H4 (cell line): ENCODE measurements at regions not wholly inside any gene's neighbourhood (a gene's known extent, or its start where the extent isn't known, plus 50 kb on each side); places are given as distances from the start of the nearest gene placed in this dataset.

Experiments
- DNase-seq: peaks from one replicate; pipeline ENCODE4 v3.0.0-alpha.2; 2015; ENCODE audit warnings: low spot score

DNA sequence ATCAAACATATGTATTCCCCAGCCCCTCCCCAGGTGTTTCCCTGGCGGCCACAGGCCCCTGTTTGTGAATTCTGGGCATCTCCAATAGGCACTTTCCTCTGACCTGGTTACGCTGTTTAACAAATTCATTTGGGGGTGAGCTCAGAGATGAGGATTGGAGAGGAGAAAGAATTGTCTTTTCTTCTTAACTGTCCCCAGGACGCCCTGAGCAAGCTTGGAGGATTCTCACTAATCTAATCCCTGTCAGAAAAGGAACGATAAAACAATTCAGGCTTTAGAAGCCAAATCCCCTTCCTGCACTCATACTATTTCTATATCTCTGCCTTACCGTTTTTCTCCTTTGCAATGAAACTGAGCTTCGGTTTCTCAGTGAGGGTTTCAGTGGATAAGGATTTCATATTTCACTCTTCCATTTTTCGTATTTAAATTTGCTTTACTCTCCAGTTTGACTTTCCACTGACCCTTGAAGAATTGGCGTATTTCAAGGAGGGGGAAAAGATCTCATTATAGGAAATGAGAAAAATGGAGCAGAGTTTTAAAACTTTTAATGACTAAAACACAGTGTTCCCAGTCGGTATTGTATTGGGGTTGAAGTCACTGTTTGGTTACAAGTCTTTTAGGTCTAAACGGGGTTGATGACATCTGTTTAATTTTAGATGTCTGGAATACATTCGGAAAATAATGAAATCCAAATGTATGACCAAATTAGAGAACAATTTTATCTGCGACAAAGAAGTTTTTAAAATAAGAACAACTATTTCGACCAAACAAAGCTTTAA, 180.1 kb downstream of the MACROH2A1 start:
- DNase-seq, result no peak

DNA sequence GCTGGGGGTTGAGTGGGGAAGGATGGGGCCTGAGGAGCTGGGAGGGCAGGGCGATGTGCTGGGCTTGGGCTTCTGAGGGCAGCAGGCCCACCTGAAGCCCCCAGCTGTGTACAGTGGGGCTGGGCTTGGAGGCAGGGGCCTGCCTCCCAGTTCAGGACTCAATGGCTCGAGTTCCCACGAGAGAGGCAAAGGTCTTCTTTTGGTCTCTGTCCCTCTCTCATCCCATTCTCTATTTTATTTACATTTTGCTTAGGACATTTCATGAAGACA, 180.6 kb downstream of the MACROH2A1 start:
- no peak for DNase-seq

- no peak for DNase-seq
Measured at GRCh38 chr5:135217669-135218485, 181.2 kb downstream of the MACROH2A1 start.

DNA sequence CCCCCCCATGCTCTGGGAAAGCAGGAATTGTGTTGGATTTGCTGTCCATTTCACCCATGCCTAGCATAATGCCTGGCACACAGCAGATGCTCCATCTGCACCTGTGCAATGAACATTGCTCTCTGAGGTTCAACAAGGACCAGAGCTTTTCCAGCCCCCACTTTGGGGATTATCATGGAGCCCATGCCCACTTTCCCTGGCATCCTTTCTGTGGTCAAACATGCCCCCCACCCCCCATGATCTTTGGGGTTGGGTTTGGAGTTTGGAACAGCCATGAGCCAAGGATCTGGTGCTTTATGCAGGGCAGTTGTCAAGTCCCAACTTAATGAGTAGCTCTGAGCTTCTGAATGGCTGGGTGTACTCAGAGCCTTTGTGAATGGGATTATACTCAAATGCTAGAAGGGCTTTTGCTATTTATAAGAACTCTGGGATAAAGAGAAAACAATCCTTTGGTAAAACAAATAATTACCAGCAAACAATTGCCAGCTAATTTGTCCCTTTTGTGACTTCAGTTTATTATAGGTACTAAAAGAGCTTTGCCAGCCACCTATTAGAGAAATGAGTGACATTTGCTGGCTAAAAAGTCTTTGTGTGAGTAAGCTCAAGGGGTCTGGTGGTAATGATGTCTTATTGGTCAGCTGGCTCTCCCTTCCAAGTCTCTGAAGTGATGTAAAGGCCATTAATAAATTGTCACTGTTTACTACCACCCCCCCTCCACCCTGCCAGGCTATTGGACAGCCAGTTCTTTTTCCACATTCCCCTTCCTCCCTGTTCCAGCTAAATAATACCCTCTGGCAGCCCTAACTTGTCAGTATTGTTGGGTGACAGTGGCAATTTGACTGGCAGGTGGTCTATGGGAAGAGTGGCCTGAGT, 182.3 kb downstream of the MACROH2A1 start:
- no peak for DNase-seq

- DNase-seq, result no peak
Measured at GRCh38 chr5:135215617-135216470, 181.8 kb upstream of the PITX1 start.

DNA sequence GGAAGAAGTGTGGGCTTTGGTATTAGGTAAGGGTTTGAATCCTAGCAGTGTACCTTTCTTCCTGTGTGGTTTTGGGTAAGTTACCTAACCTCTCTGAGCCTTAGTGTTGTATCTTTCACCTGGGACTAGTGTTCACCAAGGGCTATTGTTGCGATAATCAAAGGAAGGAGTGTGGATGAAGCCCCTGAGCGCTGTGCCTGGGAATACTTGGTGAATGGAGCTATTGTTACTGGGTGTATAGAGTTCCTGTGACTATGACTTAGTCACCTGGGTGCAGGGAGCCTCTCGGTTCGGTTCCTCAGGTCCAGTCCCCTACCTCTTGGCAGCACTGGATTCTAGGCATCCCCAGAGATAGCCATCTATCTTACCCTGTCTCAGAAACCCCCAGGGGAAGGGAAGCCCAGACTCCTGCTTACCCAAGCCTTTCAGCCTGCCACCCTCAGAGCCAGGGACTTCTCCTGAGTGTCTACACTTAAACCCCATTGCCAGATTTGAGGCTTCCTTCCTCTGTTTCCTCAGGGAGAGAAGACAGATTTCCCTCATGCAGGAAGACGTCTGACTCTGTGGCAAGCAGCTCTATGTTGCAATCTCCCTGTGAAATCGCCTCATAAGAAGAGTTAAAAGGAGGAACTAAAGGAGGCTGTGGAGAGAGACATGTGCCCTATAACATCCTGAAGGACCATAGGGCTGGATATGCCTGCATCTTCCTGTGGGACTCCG, 181.0 kb upstream of the PITX1 start:
- no peak for DNase-seq

DNA sequence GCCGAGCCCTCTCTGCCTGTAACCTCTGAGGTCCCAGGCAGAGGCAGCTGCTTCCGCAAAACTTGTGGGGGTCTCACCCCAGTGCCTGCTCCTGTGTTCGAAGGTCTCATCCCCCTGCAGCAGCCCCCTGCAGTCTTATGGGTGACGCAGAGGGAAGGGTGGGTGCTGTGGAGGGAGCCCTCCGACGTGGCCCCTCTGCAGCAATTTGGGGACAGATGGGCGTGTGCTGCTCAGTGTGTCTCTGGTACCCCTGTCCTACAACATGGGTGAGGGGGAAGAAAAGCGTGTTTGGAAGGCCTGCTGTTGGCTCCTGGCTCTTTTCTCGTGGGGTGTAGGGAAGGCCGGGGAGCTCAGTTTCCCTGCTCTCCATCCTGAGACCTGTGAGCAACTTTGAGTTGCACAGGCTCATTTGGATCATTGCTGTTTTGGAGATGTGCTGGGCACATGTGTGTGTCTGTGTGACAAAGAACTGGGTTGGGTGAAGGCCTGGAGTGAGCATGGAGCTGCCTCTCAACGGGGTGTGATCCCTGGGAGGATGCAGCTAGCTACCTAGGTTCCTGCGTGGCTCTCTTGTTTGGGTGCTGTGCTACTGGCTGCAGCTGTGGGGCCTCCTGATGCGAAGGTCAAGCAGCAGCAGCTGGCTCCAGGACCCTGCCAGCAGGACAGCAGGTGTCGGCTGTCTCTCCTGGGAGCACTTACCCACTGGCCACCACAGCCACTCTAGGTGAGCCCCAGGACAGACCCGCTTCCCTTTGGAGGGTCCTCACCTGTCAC, 179.6 kb upstream of the PITX1 start:
- no peak for DNase-seq

DNA sequence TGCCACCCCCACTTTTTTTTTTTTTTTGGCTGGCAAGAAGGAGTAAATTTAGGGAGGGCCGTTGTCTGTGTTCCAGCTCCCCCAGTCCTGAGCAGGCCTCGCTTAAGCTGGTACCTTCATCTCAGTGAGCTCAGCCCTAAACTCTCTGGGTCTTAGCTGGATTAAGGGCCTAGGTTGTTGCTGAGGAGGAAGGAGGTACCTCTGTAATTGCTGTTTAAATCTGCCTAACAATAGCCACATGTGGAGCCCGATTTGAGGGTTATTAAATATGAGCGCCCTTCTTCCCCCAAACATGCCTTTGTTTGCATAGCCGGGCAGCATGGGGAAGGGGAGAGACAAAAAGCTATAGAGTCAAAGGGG, 179.0 kb upstream of the PITX1 start:
- DNase-seq, result no peak

DNA sequence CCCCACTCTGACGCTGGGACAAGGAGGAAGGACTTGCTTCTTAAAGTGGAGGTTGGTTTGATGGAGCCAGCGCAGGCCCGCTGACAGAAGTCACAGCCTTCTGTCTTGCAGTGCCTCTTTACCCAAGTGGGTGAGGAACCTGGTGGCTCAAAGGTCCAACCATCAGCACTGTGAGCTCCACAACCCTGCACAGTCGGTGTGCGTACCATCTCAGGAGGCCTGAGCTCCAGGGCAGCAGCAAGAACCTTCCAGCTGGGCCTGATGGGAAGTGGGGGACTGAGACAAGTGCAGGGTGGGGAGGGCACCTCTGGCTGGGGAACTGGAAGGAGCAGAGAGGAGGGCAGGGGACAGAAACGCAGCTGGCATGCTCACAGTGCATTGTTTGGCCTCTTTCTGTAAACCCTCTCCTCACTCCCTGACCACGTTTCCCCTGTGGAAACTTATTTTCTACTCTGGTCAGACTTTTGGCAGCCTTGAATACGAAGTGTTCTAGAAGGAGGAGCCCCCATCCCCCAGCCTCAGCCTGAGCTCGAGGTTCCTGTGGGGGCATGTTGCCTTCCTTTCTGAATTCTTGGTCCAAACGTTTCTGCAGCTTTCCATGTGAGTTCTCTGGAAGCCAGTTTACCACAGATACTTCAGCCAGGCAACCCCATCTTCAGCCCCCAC, 178.5 kb upstream of the PITX1 start:
- DNase-seq, result no peak

- DNase-seq, result no peak
Measured at GRCh38 chr5:135211791-135212190, 177.8 kb upstream of the PITX1 start.

GRCh38 chr5:135211083-135211790, 177.2 kb upstream of the PITX1 start:
- DNase-seq, result no peak

DNA sequence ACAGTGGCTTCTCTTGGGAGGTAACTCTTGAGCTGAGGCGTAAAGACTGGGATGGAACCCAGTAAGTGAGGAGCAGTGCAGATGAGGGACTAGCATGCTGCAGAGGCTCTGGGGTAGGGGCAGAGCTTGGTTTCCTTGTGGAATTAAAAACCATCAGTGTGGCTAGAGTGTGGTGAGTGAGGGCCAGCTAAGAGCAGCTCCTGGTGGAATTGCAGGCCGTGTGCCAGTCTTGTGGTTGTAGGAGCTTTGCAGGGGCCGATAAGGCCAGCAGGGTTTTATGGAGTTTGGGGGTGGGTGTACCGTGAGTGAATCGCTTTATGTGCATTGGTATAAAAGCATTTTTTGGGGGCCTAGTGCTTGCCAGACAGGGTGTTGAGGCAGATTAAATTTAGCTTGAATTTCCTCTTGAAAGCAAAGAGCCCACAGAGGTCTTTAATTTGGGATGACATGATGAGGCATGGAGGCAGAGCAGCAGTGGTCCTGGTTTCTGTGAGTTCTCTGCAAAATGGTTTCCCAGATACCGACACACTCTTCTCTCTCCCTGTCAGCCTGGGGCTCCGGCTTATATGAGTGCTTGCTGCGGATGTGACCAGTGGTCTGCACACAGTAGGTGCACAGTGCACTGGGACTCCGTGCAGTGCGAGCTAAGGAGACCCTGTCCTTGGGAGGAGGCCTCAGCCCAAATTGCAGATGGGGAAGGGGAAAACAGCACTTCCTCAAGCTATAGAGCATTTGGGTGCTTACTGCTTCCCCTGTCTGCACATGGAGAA, 176.4 kb upstream of the PITX1 start:
- DNase-seq, result peak; percentile 84

DNA sequence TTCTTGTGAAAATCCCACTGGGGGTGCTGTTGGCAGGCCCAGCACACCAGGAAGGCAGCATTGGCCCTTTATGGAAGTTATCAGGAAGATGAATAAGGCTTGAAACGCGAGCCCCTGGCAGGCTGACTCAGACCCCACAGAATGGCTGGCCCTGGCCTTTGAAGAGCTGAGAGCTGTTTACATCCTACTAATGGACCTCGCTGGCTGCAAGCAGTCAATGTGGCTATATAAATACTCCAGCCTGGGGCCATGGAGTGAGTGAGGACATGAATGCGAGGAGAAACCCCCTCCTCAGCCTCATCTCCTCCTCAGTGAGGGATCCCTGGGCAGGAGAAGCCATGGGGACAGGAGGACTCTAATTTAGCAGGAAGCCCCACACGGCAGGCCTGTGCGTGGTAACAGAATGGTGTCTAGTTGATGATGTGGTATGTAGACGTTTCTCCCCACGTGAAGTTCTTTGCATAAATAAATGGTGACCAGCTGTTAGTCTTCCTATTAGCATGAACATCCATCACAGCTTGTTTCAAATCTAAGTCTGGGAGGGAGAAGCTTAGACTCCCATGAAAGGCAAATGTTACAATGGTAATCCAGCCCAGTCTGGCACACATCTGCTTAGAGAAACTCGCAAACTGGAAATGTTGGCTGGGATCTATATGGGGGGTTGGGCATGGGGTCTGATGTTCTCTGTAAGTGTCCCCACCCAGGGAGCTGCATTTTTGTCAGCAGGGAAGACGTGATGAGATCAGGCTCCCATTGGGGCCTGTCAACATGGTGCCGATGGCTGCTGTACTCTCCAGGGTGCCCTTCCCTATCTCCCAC, 175.1 kb upstream of the PITX1 start:
- DNase-seq, result peak; percentile 99

- DNase-seq, result no peak
Measured at GRCh38 chr5:135208555-135208902, 174.5 kb upstream of the PITX1 start.

- DNase-seq, result no peak
Measured at GRCh38 chr5:135207866-135208265, 173.8 kb upstream of the PITX1 start.

DNA sequence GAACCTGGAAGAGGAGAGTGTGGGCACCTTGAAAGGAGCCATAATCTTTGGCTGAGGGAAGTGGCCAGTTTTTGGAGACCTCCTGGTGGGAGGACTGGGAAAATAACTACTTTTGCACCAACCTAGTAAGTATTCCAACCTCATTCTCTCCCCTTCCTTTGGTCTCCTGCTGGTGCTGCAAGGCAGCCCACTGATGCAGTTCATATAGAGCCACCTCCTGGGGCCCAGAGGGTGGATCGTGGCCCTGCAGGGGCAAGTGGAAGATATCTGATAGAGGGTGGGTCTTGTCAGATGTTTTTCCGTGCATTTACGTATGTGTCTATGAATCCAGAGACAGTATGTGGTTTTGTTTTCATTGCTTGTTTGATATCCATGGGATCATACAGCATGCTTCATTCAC, 172.8 kb upstream of the PITX1 start:
- DNase-seq, result no peak

DNA sequence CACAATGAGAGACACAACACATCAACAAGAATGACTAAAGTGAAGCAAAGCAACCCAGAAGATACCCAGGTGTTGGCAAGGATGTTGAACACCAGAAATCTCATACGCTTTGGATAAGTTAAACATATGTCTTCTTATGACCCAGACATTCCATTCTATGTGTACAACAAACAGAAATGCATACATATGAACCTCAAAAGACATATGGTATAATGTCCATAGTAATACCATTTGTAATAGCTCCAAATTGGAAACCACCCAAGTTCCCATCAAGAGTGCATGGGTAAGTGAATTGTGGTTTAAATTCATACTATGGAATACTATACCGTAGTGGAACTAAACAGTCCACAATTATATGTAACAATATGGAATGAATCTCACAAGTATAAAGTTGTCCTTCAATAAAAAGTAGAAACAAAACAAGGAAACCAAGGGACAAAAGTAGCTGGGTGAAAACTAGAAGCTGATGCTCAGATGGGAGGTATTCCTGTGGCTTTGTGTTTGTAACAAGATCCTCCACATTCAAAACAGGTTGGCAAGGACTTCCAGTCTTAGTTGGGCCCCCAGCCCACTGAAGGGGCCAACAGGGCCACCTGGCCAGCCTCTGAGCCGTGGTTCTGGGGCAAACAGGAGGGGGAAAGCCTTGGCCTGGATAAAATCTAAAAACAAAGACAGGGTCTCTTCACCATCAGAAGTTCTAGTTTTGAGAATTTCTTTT, 171.8 kb upstream of the PITX1 start:
- DNase-seq, result no peak
